Breast epithelium (tissue), 3 donors: ENCODE measurements at regions not wholly inside any gene's neighbourhood (a gene's known extent, or its start where the extent isn't known, plus 50 kb on each side); places are given as distances from the start of the nearest gene placed in this dataset.

Source experiments
- POLR2AphosphoS5 ChIP-seq, 3 donors: sonication (generic); formaldehyde crosslinking; IDR thresholded peaks; one replicate each; pipeline ENCODE4 v1.6.1; 2017; ENCODE audit warnings: antibody characterized with exemption in 3 of 3
- TF ChIP-seq, protein P1 (sequence below), 3 donors: fragments of 450-650 bp; IDR thresholded peaks; one replicate each; pipeline ENCODE4 v1.5.1; 2016 to 2017; ENCODE audit warnings: antibody characterized with exemption in 3 of 3, mild to moderate bottlenecking in 3 of 3, moderate library complexity in 3 of 3

DNA sequence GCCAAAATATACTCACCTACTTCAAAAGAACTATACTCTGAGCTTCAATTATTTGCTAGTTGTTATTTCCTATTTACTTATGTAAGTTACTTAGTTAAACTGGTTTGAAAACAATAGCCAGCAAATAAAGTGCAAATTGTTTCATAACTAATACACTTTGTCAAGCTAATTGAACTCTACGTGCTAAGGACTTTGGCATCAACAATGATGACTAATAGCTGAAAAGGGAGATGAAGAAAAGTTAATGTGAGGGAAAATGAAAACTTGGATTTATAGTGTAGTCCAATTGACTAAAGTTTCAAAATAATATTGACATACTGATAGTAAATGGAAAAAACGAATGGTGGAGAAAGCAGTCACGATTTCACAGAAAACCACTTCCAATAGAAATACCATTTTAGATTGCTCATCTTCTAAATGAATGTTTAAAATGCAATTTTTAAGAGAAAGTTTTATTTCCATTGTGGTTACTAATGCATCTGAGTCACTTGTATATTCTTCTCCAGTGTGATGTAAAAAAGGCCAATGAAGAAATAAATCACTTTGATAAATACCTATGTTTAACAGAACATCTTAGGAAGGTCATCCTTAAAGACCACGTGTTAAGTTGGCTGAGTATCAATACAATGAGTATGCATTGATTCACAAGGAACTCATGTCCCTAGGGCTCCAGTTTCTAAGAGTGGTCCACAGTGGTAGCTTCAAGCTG lies 455.2 kb downstream of the LTN1 start:
- TF ChIP-seq POLR2AphosphoS5 (IDR thresholded peaks at IDR 0.05): no peak
- TF ChIP-seq, protein P1, sequence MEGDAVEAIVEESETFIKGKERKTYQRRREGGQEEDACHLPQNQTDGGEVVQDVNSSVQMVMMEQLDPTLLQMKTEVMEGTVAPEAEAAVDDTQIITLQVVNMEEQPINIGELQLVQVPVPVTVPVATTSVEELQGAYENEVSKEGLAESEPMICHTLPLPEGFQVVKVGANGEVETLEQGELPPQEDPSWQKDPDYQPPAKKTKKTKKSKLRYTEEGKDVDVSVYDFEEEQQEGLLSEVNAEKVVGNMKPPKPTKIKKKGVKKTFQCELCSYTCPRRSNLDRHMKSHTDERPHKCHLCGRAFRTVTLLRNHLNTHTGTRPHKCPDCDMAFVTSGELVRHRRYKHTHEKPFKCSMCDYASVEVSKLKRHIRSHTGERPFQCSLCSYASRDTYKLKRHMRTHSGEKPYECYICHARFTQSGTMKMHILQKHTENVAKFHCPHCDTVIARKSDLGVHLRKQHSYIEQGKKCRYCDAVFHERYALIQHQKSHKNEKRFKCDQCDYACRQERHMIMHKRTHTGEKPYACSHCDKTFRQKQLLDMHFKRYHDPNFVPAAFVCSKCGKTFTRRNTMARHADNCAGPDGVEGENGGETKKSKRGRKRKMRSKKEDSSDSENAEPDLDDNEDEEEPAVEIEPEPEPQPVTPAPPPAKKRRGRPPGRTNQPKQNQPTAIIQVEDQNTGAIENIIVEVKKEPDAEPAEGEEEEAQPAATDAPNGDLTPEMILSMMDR (IDR thresholded peaks at IDR 0.05): no peak
